K562 (cell line): ENCODE measurements at regions not wholly inside any gene's neighbourhood (a gene's known extent, or its start where the extent isn't known, plus 50 kb on each side); places are given as distances from the start of the nearest gene placed in this dataset.

Experiments
- ATAC-seq: fragments of 200-7000 bp; cut with Tn5 transposase; 3 replicates; pipeline ENCODE4 v1.9.1; 2020; ENCODE audit warnings: moderate library complexity
- BruUV-seq: library from RNA; stranded (reverse); fragments of 400-500 nt; replicated peaks from 2 replicates; lab custom pipeline; 2021; lab: Mats Ljungman, UMichigan
- CTCF ChIA-PET: fragments of 300-600 bp; formaldehyde crosslinking; extraction: SDS; loops from one replicate; lab custom pipeline; 2021; ENCODE audit warnings: low intra/inter-chr PET ratio; lab: Yijun Ruan, JAX
- POLR2A ChIA-PET: fragments of 300-600, 350-650 bp; sonication (Branson Sonifier 250); formaldehyde crosslinking; extraction: SDS; loops from one replicate; lab custom pipeline; 2021; ENCODE audit warnings: antibody characterized with exemption, inconsistent platforms; lab: Yijun Ruan, JAX
- DNase-seq, 4 experiments: peaks; one replicate each; pipeline versions ENCODE4 v3.0.0 to v3.0.0-alpha.2; 2011 to 2018; ENCODE audit warnings: low spot score in 3 of 4, mixed read lengths in 3 of 4; ENCODE audit errors: extremely low read depth in 1 of 4
- FAIRE-seq: peaks from 2 replicates; lab custom pipeline; 2011; peaks lifted over from hg19 to GRCh38; lab: Jason Lieb, UNC
- H2AFZ ChIP-seq: 2 replicates; pipeline ENCODE4 v1.6.0; 2011; ENCODE audit warnings: low read depth, low read length, control low read depth, inconsistent platforms
- H3K27ac ChIP-seq: fragments of 200-600 bp; 3 replicates; pipeline ENCODE4 v1.8.0; 2011; ENCODE audit warnings: low read depth, mild to moderate bottlenecking, control low read depth, inconsistent platforms, low read length, moderate library complexity, mixed read lengths; ENCODE audit errors: extremely low read depth
- H3K27me3 ChIP-seq, 2 experiments: fragments of 300-600 bp in 1 of 2; 2 replicates in 1 of 2; 3 replicates in 1 of 2; pipeline versions ENCODE4 v1.6.0 to v1.8.0; 2011; ENCODE audit warnings: inconsistent platforms in 2 of 2, low read length in 2 of 2, mild to moderate bottlenecking in 1 of 2, mixed read lengths in 1 of 2, moderate library complexity in 1 of 2; ENCODE audit not compliant: control insufficient read depth in 2 of 2, insufficient read depth in 2 of 2
- H3K36me3 ChIP-seq: fragments of 300-600 bp; 3 replicates; pipeline ENCODE4 v1.8.0; 2011; ENCODE audit warnings: mild to moderate bottlenecking, low read length, inconsistent platforms; ENCODE audit not compliant: control insufficient read depth, insufficient read depth
- H3K4me1 ChIP-seq, 2 experiments: fragments of 200-600 bp in 1 of 2; replicated peaks in 1 of 2; 2 replicates in 1 of 2; 3 replicates in 1 of 2; pipeline versions ENCODE4 v1.5.1 to v1.8.0; 2011; ENCODE audit warnings: inconsistent platforms in 2 of 2, low read length in 2 of 2, mild to moderate bottlenecking in 1 of 2, mixed read lengths in 1 of 2, moderate library complexity in 1 of 2; ENCODE audit not compliant: control insufficient read depth in 2 of 2, insufficient read depth in 2 of 2
- H3K4me2 ChIP-seq: 2 replicates; pipeline ENCODE4 v1.6.1; 2011; ENCODE audit warnings: low read length, control low read depth, inconsistent platforms, mixed read lengths; ENCODE audit not compliant: insufficient read depth
- H3K4me3 ChIP-seq: fragments of 200-600 bp; sonication (generic), shearing (Covaris generic); 2 replicates; pipeline ENCODE4 v1.5.1; 2016; ENCODE audit warnings: control low read depth, inconsistent platforms
- H3K79me2 ChIP-seq: fragments of 200-600 bp; 3 replicates; pipeline ENCODE4 v1.8.0; 2011; ENCODE audit warnings: low read length, inconsistent platforms; ENCODE audit not compliant: control insufficient read depth, insufficient read depth
- H3K9ac ChIP-seq, 2 experiments: 2 replicates each; pipeline versions ENCODE4 v1.6.0 to v1.6.1; 2011; ENCODE audit warnings: low read depth in 2 of 2, low read length in 2 of 2, control low read depth in 1 of 2, inconsistent platforms in 1 of 2, mild to moderate bottlenecking in 1 of 2, mixed read lengths in 1 of 2; ENCODE audit not compliant: insufficient read depth in 1 of 2
- H3K9me1 ChIP-seq: one replicate; pipeline ENCODE4 v1.6.0; 2011; ENCODE audit warnings: inconsistent platforms, mild to moderate bottlenecking, low read length, moderate library complexity; ENCODE audit not compliant: control insufficient read depth, insufficient read depth
- H3K9me3 ChIP-seq: replicated peaks from 2 replicates; pipeline ENCODE4 v1.5.1; 2011; ENCODE audit warnings: low read depth, low read length, inconsistent platforms; ENCODE audit not compliant: control insufficient read depth, insufficient read depth
- H4K20me1 ChIP-seq: replicated peaks from 2 replicates; pipeline ENCODE4 v1.6.1; 2011; ENCODE audit warnings: low read length, inconsistent platforms, mixed read lengths; ENCODE audit not compliant: control insufficient read depth, insufficient read depth
- ATF3 ChIP-seq, 2 experiments: fragments of 450-650 bp in 1 of 2; sonication (generic) in 1 of 2; formaldehyde crosslinking in 1 of 2; IDR thresholded peaks in 1 of 2; conservative IDR thresholded peaks in 1 of 2; 2 replicates each; pipeline versions ENCODE4 v1.6.1 to v1.8.1; 2016 to 2023; ENCODE audit warnings: mild to moderate bottlenecking in 2 of 2, moderate library complexity in 2 of 2, inconsistent platforms in 1 of 2, missing genetic modification reagents in 1 of 2
- ESRRA ChIP-seq: fragments of 450-650 bp; IDR thresholded peaks from 2 replicates; pipeline ENCODE4 v1.6.1; 2014; ENCODE audit warnings: low read depth, mild to moderate bottlenecking, moderate library complexity, borderline replicate concordance
- JUNB ChIP-seq: fragments of 450-650 bp; formaldehyde crosslinking; conservative IDR thresholded peaks from 2 replicates; pipeline ENCODE4 v1.4.0; 2020; ENCODE audit warnings: mild to moderate bottlenecking
- SREBF2 ChIP-seq: sonication (generic); formaldehyde crosslinking; IDR thresholded peaks from 2 replicates; pipeline ENCODE4 v1.4.0; 2020; ENCODE audit warnings: mild to moderate bottlenecking, missing genetic modification reagents
- ZNF384 ChIP-seq: IDR thresholded peaks from 2 replicates; pipeline ENCODE4 v1.6.1; 2012; ENCODE audit warnings: low read depth, low read length, improper control_type of control experiment
- WGBS: fragments of 100-300 bp; shearing (Covaris generic); methylation state at CpG from one replicate; pipeline ENCODE4 v1.1.6; 2016; ENCODE audit warnings: low coverage, mixed read lengths; ENCODE audit not compliant: insufficient coverage; ENCODE audit errors: missing lambda C conversion rate; 5-methylcytosine and 5-hydroxymethylcytosine counted together
- in situ Hi-C: fragments of 300-500 bp; cut with MboI; formaldehyde crosslinking; loops from 4 replicates; pipeline ENCODE4 v1.15.0; 2018; ENCODE audit warnings: inconsistent platforms, mixed read lengths
- intact Hi-C: fragments of 100-400 bp; cut with micrococcal nuclease; formaldehyde crosslinking; loops from 2 replicates; pipeline ENCODE4 v1.14.2; 2022

DNA sequence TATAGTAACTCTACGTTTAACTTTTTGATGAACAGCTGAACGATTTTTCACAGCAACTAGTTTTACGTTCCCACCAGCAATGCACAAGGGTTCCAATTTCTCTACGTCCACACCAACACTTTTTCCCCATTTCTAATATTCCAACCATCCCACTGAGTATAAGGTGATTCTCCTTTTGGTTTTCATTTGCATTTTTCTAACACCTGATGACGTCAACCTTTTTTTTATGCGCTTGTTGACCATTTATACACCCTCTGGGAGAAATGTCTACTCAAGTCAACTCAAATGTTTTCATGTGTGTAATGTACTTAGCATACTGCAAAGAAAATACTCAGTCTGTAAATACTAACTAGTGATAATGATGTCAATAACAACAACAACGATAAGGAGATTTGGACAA lies 177.2 kb upstream of the TENM3 start:
- in situ Hi-C loops: no loop called here
- Histone ChIP-seq H3K4me2 (peak overlapping the region; percentile 27; the same call in 1 of the 2 replicates), H3K79me2 (no peaks in the 10 kb centered on the region), H2AFZ (no peak overlapping the region), H3K9me1 (no peaks in the 10 kb centered on the region), H4K20me1 (no peaks in the 10 kb centered on the region), H3K9me3 (no peaks in the 10 kb centered on the region; the same call in 1 of the 2 replicates), H3K4me3 (no peak overlapping the region), H3K27me3 (no peaks in the 10 kb centered on the region)
- FAIRE-seq: no peak
- CTCF ChIA-PET: no interaction called here
- no TSS peak for BruUV-seq
- no peak for DNase-seq
- POLR2A ChIA-PET: no interaction called here
- 11% methylated on average over 7 of the region's 7 CpGs for WGBS
- TF ChIP-seq ATF3 (IDR thresholded peaks at IDR 0.05): peak; percentile 25; the same call in 1 of the 2 replicates
- TF ChIP-seq ATF3 (CRISPR knock-in tag; conservative IDR thresholded peaks at IDR 0.05): no peak
- no peak for TF ChIP-seq SREBF2 (CRISPR knock-in tag)
- TF ChIP-seq ZNF384: no peak
- no peak for TF ChIP-seq ESRRA
- no peak for TF ChIP-seq JUNB (CRISPR knock-in tag)
- TF ChIP-seq, all 486 proteins: peak for 1
- Histone ChIP-seq H3K27ac (no peak overlapping the region), H3K9ac (no peak overlapping the region), H3K36me3 (no peaks in the 10 kb centered on the region), H3K4me1 (no peaks in the 10 kb centered on the region; a peak in 2 of 5 replicates)
- no peak for ATAC-seq
- intact Hi-C loops: no loop called here
